22Rv1 (cell line): ENCODE measurements at regions not wholly inside any gene's neighbourhood (a gene's known extent, or its start where the extent isn't known, plus 50 kb on each side); places are given as distances from the start of the nearest gene placed in this dataset.

Experiments used
- CTCF ChIP-seq: fragments of 450-650 bp; IDR thresholded peaks from 2 replicates; pipeline ENCODE4 v1.5.1; 2017; ENCODE audit warnings: mild to moderate bottlenecking
- ZFX ChIP-seq: fragments of 450-650 bp; IDR thresholded peaks from 2 replicates; pipeline ENCODE4 v1.6.1; 2017; ENCODE audit warnings: antibody characterized with exemption, borderline replicate concordance

- no peak for TF ChIP-seq CTCF
- no peak for TF ChIP-seq ZFX
Observed at GRCh38 chr2:106706283-106706682, 179.7 kb downstream of the ST6GAL2 start.
